Endothelial cell of umbilical vein (primary cell): ENCODE measurements at regions not wholly inside any gene's neighbourhood (a gene's known extent, or its start where the extent isn't known, plus 50 kb on each side); places are given as distances from the start of the nearest gene placed in this dataset.

Source experiments
- BruUV-seq: library from RNA; stranded (reverse); fragments of 400-500 nt; replicated peaks from 2 replicates; lab custom pipeline; 2021; lab: Mats Ljungman, UMichigan
- CTCF ChIA-PET: fragments of 300-600, 350-600 bp; sonication (Branson Sonifier 250); formaldehyde crosslinking; loops from one replicate; lab custom pipeline; 2021; ENCODE audit warnings: antibody characterized with exemption, inconsistent platforms; lab: Charles Lee
- POLR2A ChIA-PET: fragments of 300-600, 350-600 bp; sonication (Branson Sonifier 250); formaldehyde crosslinking; loops from one replicate; lab custom pipeline; 2021; ENCODE audit warnings: antibody characterized with exemption, inconsistent platforms; lab: Charles Lee
- DNase-seq: peaks from one replicate; pipeline ENCODE4 v3.0.0-alpha.2; 2011; ENCODE audit warnings: low read depth, low spot score
- FAIRE-seq: peaks from 2 replicates; lab custom pipeline; 2011; peaks lifted over from hg19 to GRCh38; lab: Jason Lieb, UNC
- H2AFZ ChIP-seq: 2 replicates; pipeline ENCODE4 v1.6.0; 2012; ENCODE audit warnings: low read depth, low read length, control low read depth, inconsistent platforms
- H3K27ac ChIP-seq: 2 replicates; pipeline ENCODE4 v1.5.1; 2011; ENCODE audit warnings: low read depth, mild to moderate bottlenecking, control low read depth, low read length, moderate library complexity; ENCODE audit not compliant: insufficient read depth
- H3K27me3 ChIP-seq, 2 experiments: 2 replicates each; pipeline versions ENCODE4 v1.6.0 to v1.6.1; 2011; ENCODE audit warnings: low read length in 2 of 2, mixed read lengths in 1 of 2; ENCODE audit not compliant: control insufficient read depth in 2 of 2, insufficient read depth in 2 of 2
- H3K36me3 ChIP-seq, 2 experiments: 2 replicates in 1 of 2; 3 replicates in 1 of 2; pipeline ENCODE4 v1.5.1; 2011; ENCODE audit warnings: low read length in 2 of 2, mild to moderate bottlenecking in 1 of 2, moderate library complexity in 1 of 2; ENCODE audit not compliant: control insufficient read depth in 2 of 2, insufficient read depth in 2 of 2; ENCODE audit errors: extremely low read depth in 1 of 2
- H3K4me1 ChIP-seq: 3 replicates; pipeline ENCODE4 v1.5.1; 2011; ENCODE audit warnings: mild to moderate bottlenecking, low read length; ENCODE audit not compliant: control insufficient read depth, insufficient read depth; ENCODE audit errors: extremely low read depth
- H3K4me2 ChIP-seq: 2 replicates; pipeline ENCODE4 v1.6.1; 2011; ENCODE audit warnings: low read length, control low read depth, mixed read lengths; ENCODE audit not compliant: insufficient read depth
- H3K4me3 ChIP-seq, 3 experiments: fragments of 200-600 bp in 1 of 3; sonication (generic), shearing (Covaris generic) in 1 of 3; replicated peaks in 1 of 3; 2 replicates each; pipeline ENCODE4 v1.5.1; 2011 to 2016; ENCODE audit warnings: control low read depth in 3 of 3, low read length in 3 of 3, mild to moderate bottlenecking in 2 of 3, inconsistent platforms in 1 of 3, low read depth in 1 of 3, moderate library complexity in 1 of 3; ENCODE audit not compliant: insufficient read depth in 1 of 3
- H3K79me2 ChIP-seq: 2 replicates; pipeline ENCODE4 v1.6.0; 2012; ENCODE audit warnings: low read length, inconsistent platforms; ENCODE audit not compliant: control insufficient read depth, insufficient read depth
- H3K9ac ChIP-seq: replicated peaks from 2 replicates; pipeline ENCODE3; 2011; ENCODE audit warnings: low read length, control low read depth; ENCODE audit not compliant: insufficient read depth; ENCODE audit errors: extremely low read depth
- H3K9me1 ChIP-seq: replicated peaks from 3 replicates; pipeline ENCODE4 v1.6.0; 2011; ENCODE audit warnings: mild to moderate bottlenecking, low read length; ENCODE audit not compliant: control insufficient read depth, insufficient read depth; ENCODE audit errors: extremely low read depth
- H3K9me3 ChIP-seq: replicated peaks from 2 replicates; pipeline ENCODE4 v1.5.1; 2012; ENCODE audit warnings: low read length, inconsistent platforms; ENCODE audit not compliant: control insufficient read depth, insufficient read depth
- H4K20me1 ChIP-seq: replicated peaks from 2 replicates; pipeline ENCODE3; 2011; ENCODE audit warnings: mild to moderate bottlenecking, low read length; ENCODE audit not compliant: control insufficient read depth, insufficient read depth; ENCODE audit errors: extremely low read depth
- EZH2 ChIP-seq: IDR thresholded peaks from 2 replicates; pipeline ENCODE4 v1.6.1; 2012; ENCODE audit warnings: borderline replicate concordance, low read depth, mild to moderate bottlenecking, moderate library complexity, low read length, inconsistent platforms; ENCODE audit not compliant: severe bottlenecking
- FOS ChIP-seq: IDR thresholded peaks from 2 replicates; pipeline ENCODE4 v1.6.1; 2011; ENCODE audit warnings: mild to moderate bottlenecking, low read length, moderate library complexity, borderline replicate concordance; ENCODE audit not compliant: insufficient read depth
- GATA2 ChIP-seq: IDR thresholded peaks from 2 replicates; pipeline ENCODE4 v1.7.0; 2011; ENCODE audit warnings: low read depth, mild to moderate bottlenecking, moderate library complexity, mixed read lengths, low read length; ENCODE audit not compliant: insufficient read length, insufficient read depth
- JUN ChIP-seq: IDR thresholded peaks from 2 replicates; pipeline ENCODE4 v1.6.1; 2011; ENCODE audit warnings: borderline replicate concordance, low read depth; ENCODE audit not compliant: insufficient read length, insufficient read depth
- MYC ChIP-seq: IDR thresholded peaks from one replicate; pipeline ENCODE4 v1.6.1; 2011; ENCODE audit warnings: mild to moderate bottlenecking, low read depth, low read length
- POLR2A ChIP-seq: IDR thresholded peaks from 2 replicates; pipeline ENCODE4 v1.6.1; 2012; ENCODE audit warnings: low read depth, mild to moderate bottlenecking, control low read depth, low read length
- POLR2AphosphoS5 ChIP-seq: IDR thresholded peaks from 2 replicates; pipeline ENCODE4 v1.6.1; 2012; ENCODE audit warnings: low read depth, mild to moderate bottlenecking, control low read depth, low read length, moderate library complexity; ENCODE audit not compliant: insufficient read depth
- dilution Hi-C: fragments of 300-500 bp; cut with MboI; formaldehyde crosslinking; loops from one replicate; pipeline ENCODE4 v1.15.0; 2019; ENCODE audit warnings: low sequenced_read_pairs; ENCODE audit not compliant: extremely low pct_ligation_motif_present
- intact Hi-C: fragments of 100-400 bp; cut with micrococcal nuclease; formaldehyde crosslinking; loops from one replicate; pipeline ENCODE4 v1.10.0; 2022
- TF ChIP-seq, protein P1 (sequence below): IDR thresholded peaks from 2 replicates; pipeline ENCODE4 v1.6.1; 2011; ENCODE audit not compliant: insufficient read depth, insufficient read length
- TF ChIP-seq, protein P2 (sequence below), 2 donors: IDR thresholded peaks; 1 replicate in 1 of 2; 2 replicates in 1 of 2; pipeline ENCODE4 v1.5.1; 2011; ENCODE audit warnings: low read length in 2 of 2, mild to moderate bottlenecking in 2 of 2, moderate library complexity in 2 of 2, control low read depth in 1 of 2, inconsistent platforms in 1 of 2, low read depth in 1 of 2; ENCODE audit not compliant: insufficient read depth in 1 of 2; ENCODE audit errors: extremely low read depth in 1 of 2

- H2AFZ ChIP-seq = no peak overlapping the region
- no peaks in the 10 kb centered on the region for H3K9me1 ChIP-seq
- DNase-seq (no peak), FAIRE-seq (no peak)
- H3K4me1 ChIP-seq = peaks cover 10% of the 10 kb centered on the region
- H3K36me3 ChIP-seq = no peaks in the 10 kb centered on the region
- no peak overlapping the region for H3K9ac ChIP-seq
- ChIA-PET POLR2A (no interaction called here), CTCF (interaction anchor here (0.8 to 1.6 kb wide), 4 partner anchors 10 to 126 kb away, joined by 3 to 6 read pairs (median 4); no protein-coding TSS in a partner anchor)
- H3K27me3 ChIP-seq = peaks cover 8 to 17% of the 10 kb centered on the region in 2 experiments
- H3K4me3 ChIP-seq = no peak overlapping the region
- BruUV-seq = no TSS peak
- dilution Hi-C loops (no loop called here), intact Hi-C loops (no loop called here)
- H4K20me1 ChIP-seq = no peaks in the 10 kb centered on the region
- TF ChIP-seq, protein P1, sequence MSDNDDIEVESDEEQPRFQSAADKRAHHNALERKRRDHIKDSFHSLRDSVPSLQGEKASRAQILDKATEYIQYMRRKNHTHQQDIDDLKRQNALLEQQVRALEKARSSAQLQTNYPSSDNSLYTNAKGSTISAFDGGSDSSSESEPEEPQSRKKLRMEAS = no peak
- TF ChIP-seq MYC = no peak
- TF ChIP-seq POLR2A = no peak
- no peak for TF ChIP-seq JUN
- TF ChIP-seq GATA2 = no peak
- TF ChIP-seq, protein P2, sequence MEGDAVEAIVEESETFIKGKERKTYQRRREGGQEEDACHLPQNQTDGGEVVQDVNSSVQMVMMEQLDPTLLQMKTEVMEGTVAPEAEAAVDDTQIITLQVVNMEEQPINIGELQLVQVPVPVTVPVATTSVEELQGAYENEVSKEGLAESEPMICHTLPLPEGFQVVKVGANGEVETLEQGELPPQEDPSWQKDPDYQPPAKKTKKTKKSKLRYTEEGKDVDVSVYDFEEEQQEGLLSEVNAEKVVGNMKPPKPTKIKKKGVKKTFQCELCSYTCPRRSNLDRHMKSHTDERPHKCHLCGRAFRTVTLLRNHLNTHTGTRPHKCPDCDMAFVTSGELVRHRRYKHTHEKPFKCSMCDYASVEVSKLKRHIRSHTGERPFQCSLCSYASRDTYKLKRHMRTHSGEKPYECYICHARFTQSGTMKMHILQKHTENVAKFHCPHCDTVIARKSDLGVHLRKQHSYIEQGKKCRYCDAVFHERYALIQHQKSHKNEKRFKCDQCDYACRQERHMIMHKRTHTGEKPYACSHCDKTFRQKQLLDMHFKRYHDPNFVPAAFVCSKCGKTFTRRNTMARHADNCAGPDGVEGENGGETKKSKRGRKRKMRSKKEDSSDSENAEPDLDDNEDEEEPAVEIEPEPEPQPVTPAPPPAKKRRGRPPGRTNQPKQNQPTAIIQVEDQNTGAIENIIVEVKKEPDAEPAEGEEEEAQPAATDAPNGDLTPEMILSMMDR (IDR thresholded peaks at IDR 0.05; ENCODE audit: extremely low read depth in 1 of 2, insufficient read depth in 1 of 2, low read depth in 1 of 2, low read length in 2 of 2) = no peak
- TF ChIP-seq EZH2 = no peak
- TF ChIP-seq POLR2AphosphoS5 = no peak
- TF ChIP-seq FOS = no peak
- H3K4me2 ChIP-seq = no peak overlapping the region
- H3K27ac ChIP-seq = no peak overlapping the region
- H3K9me3 ChIP-seq = no peaks in the 10 kb centered on the region
- no peaks in the 10 kb centered on the region for H3K79me2 ChIP-seq
These were observed 69.8 kb downstream of the ISG20 start for GRCh38 chr15:88708655-88709054.
